ENCODE measurements at regions not wholly inside any gene's neighbourhood (a gene's known extent, or its start where the extent isn't known, plus 50 kb on each side); places are given as distances from the start of the nearest gene placed in this dataset.

GRCh38 chr7:21089653-21090052 lies 303.0 kb upstream of the SP8 start:
- TF ChIP-seq SUZ12 (IDR thresholded peaks at IDR 0.05; ENCODE audit: extremely low read depth, insufficient read depth, insufficient read length), result no peak
- TF ChIP-seq ZNF274 (IDR thresholded peaks at IDR 0.05; ENCODE audit: low read depth, low read length), result no peak
- no peak for TF ChIP-seq YY1 (IDR thresholded peaks at IDR 0.05; ENCODE audit: insufficient read depth, insufficient read length)
